Neural cell (in vitro differentiated cells): ENCODE measurements at regions not wholly inside any gene's neighbourhood (a gene's known extent, or its start where the extent isn't known, plus 50 kb on each side); places are given as distances from the start of the nearest gene placed in this dataset.

Experiments
- H2AFZ ChIP-seq: fragments of 200-600, 300-800 bp; sonication (generic), shearing (Covaris generic); 2 replicates; pipeline ENCODE4 v1.6.0; 2014; ENCODE audit warnings: low read depth, mild to moderate bottlenecking, antibody characterized with exemption, low read length, moderate library complexity
- H3F3A ChIP-seq: fragments of 200-600 bp; shearing (Covaris generic); 2 replicates; pipeline ENCODE4 v1.6.1; 2016; ENCODE audit warnings: mild to moderate bottlenecking, moderate library complexity, mixed read lengths, antibody characterized with exemption, low read length; ENCODE audit not compliant: insufficient read depth, poor library complexity, severe bottlenecking
- H3K27ac ChIP-seq: fragments of 200-600, 300-800 bp; sonication (generic), shearing (Covaris generic); 2 replicates; pipeline ENCODE4 v1.5.1; 2014; ENCODE audit warnings: mild to moderate bottlenecking, low read length, moderate library complexity
- H3K27me3 ChIP-seq: fragments of 300-800, 200-600 bp; sonication (generic), shearing (Covaris generic); 2 replicates; pipeline ENCODE4 v1.6.0; 2014; ENCODE audit warnings: mild to moderate bottlenecking, low read depth, low read length, moderate library complexity; ENCODE audit not compliant: insufficient read depth
- H3K36me3 ChIP-seq: fragments of 300-800, 200-600 bp; sonication (generic), shearing (Covaris generic); 2 replicates; pipeline ENCODE4 v1.5.1; 2014; ENCODE audit warnings: mild to moderate bottlenecking, antibody characterized with exemption, low read length, moderate library complexity; ENCODE audit not compliant: insufficient read depth
- H3K4me2 ChIP-seq: fragments of 300-800, 200-600 bp; sonication (generic), shearing (Covaris generic); 2 replicates; pipeline ENCODE4 v1.6.0; 2014; ENCODE audit warnings: mild to moderate bottlenecking, low read length
- H3K4me3 ChIP-seq: fragments of 300-800, 200-600 bp; sonication (generic), shearing (Covaris generic); 2 replicates; pipeline ENCODE4 v1.5.1; 2014; ENCODE audit warnings: mild to moderate bottlenecking, low read length, moderate library complexity
- H3K79me2 ChIP-seq: fragments of 200-600 bp; shearing (Covaris generic); replicated peaks from 2 replicates; pipeline ENCODE4 v1.6.0; 2014; ENCODE audit warnings: mild to moderate bottlenecking, low read length, moderate library complexity; ENCODE audit not compliant: insufficient read depth
- H3K9ac ChIP-seq: fragments of 300-800, 200-600 bp; sonication (generic), shearing (Covaris generic); 2 replicates; pipeline ENCODE4 v1.6.1; 2016; ENCODE audit warnings: mild to moderate bottlenecking, low read length, mixed read lengths
- H3K9me2 ChIP-seq: fragments of 200-600 bp; shearing (Covaris generic); 2 replicates; pipeline ENCODE4 v1.6.1; 2016; ENCODE audit warnings: mild to moderate bottlenecking, low read length, mixed read lengths; ENCODE audit not compliant: insufficient read depth
- H3K9me3 ChIP-seq: fragments of 200-600, 300-800 bp; sonication (generic), shearing (Covaris generic); 2 replicates; pipeline ENCODE4 v1.6.1; 2016; ENCODE audit warnings: mild to moderate bottlenecking, mixed run types, low read length, moderate library complexity, mixed read lengths
- H4K20me1 ChIP-seq: fragments of 200-600 bp; shearing (Covaris generic); 2 replicates; pipeline ENCODE4 v1.6.1; 2016; ENCODE audit warnings: mild to moderate bottlenecking, mixed run types; ENCODE audit not compliant: insufficient read depth
- EP300 ChIP-seq: fragments of 450-650 bp; conservative IDR thresholded peaks from 2 replicates; pipeline ENCODE4 v1.6.1; 2014; ENCODE audit warnings: antibody characterized with exemption, mild to moderate bottlenecking, moderate library complexity; ENCODE audit not compliant: poor library complexity, severe bottlenecking
- EZH2 ChIP-seq: fragments of 200-600, 300-800 bp; shearing (Covaris generic), sonication (generic); IDR thresholded peaks from 2 replicates; pipeline ENCODE4 v1.6.1; 2014; ENCODE audit warnings: antibody characterized with exemption, low read length, borderline replicate concordance, mild to moderate bottlenecking; ENCODE audit not compliant: insufficient read depth, poor library complexity, severe bottlenecking
- MXI1 ChIP-seq: fragments of 450-650 bp; conservative IDR thresholded peaks from 2 replicates; pipeline ENCODE4 v1.6.1; 2014; ENCODE audit warnings: antibody characterized with exemption, mild to moderate bottlenecking; ENCODE audit not compliant: poor library complexity, severe bottlenecking
- POLR2AphosphoS5 ChIP-seq: IDR thresholded peaks from 2 replicates; pipeline ENCODE4 v1.6.1; 2012
- RAD21 ChIP-seq: fragments of 450-650 bp; conservative IDR thresholded peaks from 2 replicates; pipeline ENCODE4 v1.6.1; 2014; ENCODE audit warnings: antibody characterized with exemption, mild to moderate bottlenecking, moderate library complexity
- SMC3 ChIP-seq: fragments of 450-650 bp; conservative IDR thresholded peaks from 2 replicates; pipeline ENCODE4 v1.6.1; 2014; ENCODE audit warnings: antibody characterized with exemption, mild to moderate bottlenecking, moderate library complexity; ENCODE audit not compliant: poor library complexity
- TAF1 ChIP-seq: IDR thresholded peaks from 2 replicates; pipeline ENCODE4 v1.6.1; 2012; ENCODE audit warnings: low read depth
- TF ChIP-seq, protein P1 (sequence below): IDR thresholded peaks from 2 replicates; pipeline ENCODE4 v1.6.1; 2012; ENCODE audit warnings: borderline replicate concordance
- TF ChIP-seq, protein P2 (sequence below): fragments of 450-650 bp; IDR thresholded peaks from 2 replicates; pipeline ENCODE4 v1.5.1; 2014; ENCODE audit warnings: antibody characterized with exemption, mild to moderate bottlenecking, moderate library complexity; ENCODE audit not compliant: poor library complexity, severe bottlenecking

DNA sequence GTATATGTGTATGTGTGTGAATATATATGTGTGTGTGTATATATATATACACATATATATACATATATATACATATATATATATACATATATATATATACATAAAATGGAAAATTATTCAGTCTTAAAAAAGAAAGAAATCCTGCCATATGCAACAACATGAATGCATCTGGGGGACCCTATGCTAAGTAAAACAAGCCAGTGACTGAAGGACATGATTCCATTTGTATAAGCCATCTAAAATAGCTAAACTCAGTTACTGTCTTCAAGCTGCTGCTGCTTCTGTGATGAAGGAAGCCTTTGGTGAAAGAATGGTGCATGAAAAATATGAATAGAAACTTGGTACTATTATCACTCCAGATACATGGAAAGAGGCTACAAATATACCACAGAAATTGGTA, 118.6 kb downstream of the ATXN7L3B start:
- Histone ChIP-seq H3K27ac (no peak overlapping the region), H3K4me2 (no peak overlapping the region), H3K9ac (no peak overlapping the region), H3F3A (no peaks in the 10 kb centered on the region), H3K36me3 (no peaks in the 10 kb centered on the region), H4K20me1 (no peaks in the 10 kb centered on the region), H3K4me3 (no peak overlapping the region), H2AFZ (no peak overlapping the region), H3K79me2 (no peaks in the 10 kb centered on the region), H3K27me3 (no peaks in the 10 kb centered on the region), H3K9me3 (no peaks in the 10 kb centered on the region), H3K9me2 (no peaks in the 10 kb centered on the region)
- TF ChIP-seq TAF1 (no peak), POLR2AphosphoS5 (no peak), RAD21 (no peak), SMC3 (no peak), EP300 (no peak), MXI1 (no peak), EZH2 (no peak)
- TF ChIP-seq, protein P1, sequence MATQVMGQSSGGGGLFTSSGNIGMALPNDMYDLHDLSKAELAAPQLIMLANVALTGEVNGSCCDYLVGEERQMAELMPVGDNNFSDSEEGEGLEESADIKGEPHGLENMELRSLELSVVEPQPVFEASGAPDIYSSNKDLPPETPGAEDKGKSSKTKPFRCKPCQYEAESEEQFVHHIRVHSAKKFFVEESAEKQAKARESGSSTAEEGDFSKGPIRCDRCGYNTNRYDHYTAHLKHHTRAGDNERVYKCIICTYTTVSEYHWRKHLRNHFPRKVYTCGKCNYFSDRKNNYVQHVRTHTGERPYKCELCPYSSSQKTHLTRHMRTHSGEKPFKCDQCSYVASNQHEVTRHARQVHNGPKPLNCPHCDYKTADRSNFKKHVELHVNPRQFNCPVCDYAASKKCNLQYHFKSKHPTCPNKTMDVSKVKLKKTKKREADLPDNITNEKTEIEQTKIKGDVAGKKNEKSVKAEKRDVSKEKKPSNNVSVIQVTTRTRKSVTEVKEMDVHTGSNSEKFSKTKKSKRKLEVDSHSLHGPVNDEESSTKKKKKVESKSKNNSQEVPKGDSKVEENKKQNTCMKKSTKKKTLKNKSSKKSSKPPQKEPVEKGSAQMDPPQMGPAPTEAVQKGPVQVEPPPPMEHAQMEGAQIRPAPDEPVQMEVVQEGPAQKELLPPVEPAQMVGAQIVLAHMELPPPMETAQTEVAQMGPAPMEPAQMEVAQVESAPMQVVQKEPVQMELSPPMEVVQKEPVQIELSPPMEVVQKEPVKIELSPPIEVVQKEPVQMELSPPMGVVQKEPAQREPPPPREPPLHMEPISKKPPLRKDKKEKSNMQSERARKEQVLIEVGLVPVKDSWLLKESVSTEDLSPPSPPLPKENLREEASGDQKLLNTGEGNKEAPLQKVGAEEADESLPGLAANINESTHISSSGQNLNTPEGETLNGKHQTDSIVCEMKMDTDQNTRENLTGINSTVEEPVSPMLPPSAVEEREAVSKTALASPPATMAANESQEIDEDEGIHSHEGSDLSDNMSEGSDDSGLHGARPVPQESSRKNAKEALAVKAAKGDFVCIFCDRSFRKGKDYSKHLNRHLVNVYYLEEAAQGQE, result no peak
- TF ChIP-seq, protein P2, sequence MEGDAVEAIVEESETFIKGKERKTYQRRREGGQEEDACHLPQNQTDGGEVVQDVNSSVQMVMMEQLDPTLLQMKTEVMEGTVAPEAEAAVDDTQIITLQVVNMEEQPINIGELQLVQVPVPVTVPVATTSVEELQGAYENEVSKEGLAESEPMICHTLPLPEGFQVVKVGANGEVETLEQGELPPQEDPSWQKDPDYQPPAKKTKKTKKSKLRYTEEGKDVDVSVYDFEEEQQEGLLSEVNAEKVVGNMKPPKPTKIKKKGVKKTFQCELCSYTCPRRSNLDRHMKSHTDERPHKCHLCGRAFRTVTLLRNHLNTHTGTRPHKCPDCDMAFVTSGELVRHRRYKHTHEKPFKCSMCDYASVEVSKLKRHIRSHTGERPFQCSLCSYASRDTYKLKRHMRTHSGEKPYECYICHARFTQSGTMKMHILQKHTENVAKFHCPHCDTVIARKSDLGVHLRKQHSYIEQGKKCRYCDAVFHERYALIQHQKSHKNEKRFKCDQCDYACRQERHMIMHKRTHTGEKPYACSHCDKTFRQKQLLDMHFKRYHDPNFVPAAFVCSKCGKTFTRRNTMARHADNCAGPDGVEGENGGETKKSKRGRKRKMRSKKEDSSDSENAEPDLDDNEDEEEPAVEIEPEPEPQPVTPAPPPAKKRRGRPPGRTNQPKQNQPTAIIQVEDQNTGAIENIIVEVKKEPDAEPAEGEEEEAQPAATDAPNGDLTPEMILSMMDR, result no peak

- Histone ChIP-seq H2AFZ (no peak overlapping the region), H3K36me3 (no peaks in the 10 kb centered on the region), H3K79me2 (no peaks in the 10 kb centered on the region), H3F3A (no peaks in the 10 kb centered on the region), H3K27me3 (no peaks in the 10 kb centered on the region), H3K27ac (no peak overlapping the region), H3K9ac (no peak overlapping the region), H3K9me3 (no peaks in the 10 kb centered on the region), H3K4me3 (no peak overlapping the region), H3K9me2 (no peaks in the 10 kb centered on the region), H4K20me1 (no peaks in the 10 kb centered on the region), H3K4me2 (no peak overlapping the region)
- TF ChIP-seq POLR2AphosphoS5, result no peak
- no peak for TF ChIP-seq EP300
- no peak for TF ChIP-seq TAF1
- no peak for TF ChIP-seq EZH2
- TF ChIP-seq, protein P2, result no peak
- TF ChIP-seq, protein P1, result no peak
- no peak for TF ChIP-seq MXI1
- no peak for TF ChIP-seq SMC3
- TF ChIP-seq RAD21, result no peak
Measured at GRCh38 chr12:74660442-74660841, 122.8 kb downstream of the ATXN7L3B start.
